ENCODE measurements at regions not wholly inside any gene's neighbourhood (a gene's known extent, or its start where the extent isn't known, plus 50 kb on each side); places are given as distances from the start of the nearest gene placed in this dataset.
"Not testable (repeated sequence)": the region's sequence is repeated elsewhere in the genome, so short reads cannot be mapped to it uniquely, and the experiment has no call there.

- no peak overlapping the region for H2AFZ ChIP-seq (ENCODE audit: low read length)
- TF ChIP-seq EZH2 (optimal IDR thresholded peaks at IDR 0.05; ENCODE audit: low read depth, low read length): no peak
- TF ChIP-seq EZH2phosphoT487 (IDR thresholded peaks at IDR 0.05; ENCODE audit: low read length): no peak
- TF ChIP-seq CTCF (IDR thresholded peaks at IDR 0.05; ENCODE audit: low read length): no peak
- DNase-seq: no peak
- no peaks in the 10 kb centered on the region for H3K9me2 ChIP-seq (replicated peaks; ENCODE audit: insufficient read depth, low read length)
- H3K9me3 ChIP-seq (replicated peaks; ENCODE audit: insufficient read depth, low read length): no peaks in the 10 kb centered on the region
- H4K20me1 ChIP-seq (ENCODE audit: insufficient read depth, low read length): no peaks in the 10 kb centered on the region
- no peaks in the 10 kb centered on the region for H3K79me2 ChIP-seq (ENCODE audit: low read length)
- no peak overlapping the region for H3K27ac ChIP-seq (ENCODE audit: low read length)
- no peaks in the 10 kb centered on the region for H3K27me3 ChIP-seq (replicated peaks; ENCODE audit: insufficient read depth, low read length)
- H3F3A ChIP-seq (ENCODE audit: insufficient read depth, low read length): no peaks in the 10 kb centered on the region
- no peak overlapping the region for H3K9ac ChIP-seq (ENCODE audit: low read length)
- no peak overlapping the region for H3K4me2 ChIP-seq (ENCODE audit: low read depth, low read length)
- H3K36me3 ChIP-seq (replicated peaks; ENCODE audit: insufficient read depth, low read length): no peaks in the 10 kb centered on the region
- H3K4me3 ChIP-seq (ENCODE audit: low read length): no peak overlapping the region
- H3K4me1 ChIP-seq (ENCODE audit: low read length): peaks cover 11% of the 10 kb centered on the region; the same call in 1 of the 2 replicates
Observed at GRCh38 chr5:50580506-50580905, 85.9 kb upstream of the PARP8 start.

- not testable (repeated sequence) for H3K36me3 ChIP-seq (replicated peaks; ENCODE audit: insufficient read depth, low read length); DNase-seq; H3K27me3 ChIP-seq (replicated peaks; ENCODE audit: insufficient read depth, low read length); H3K4me1 ChIP-seq (ENCODE audit: low read length); H2AFZ ChIP-seq (ENCODE audit: low read length); H3K9me2 ChIP-seq (replicated peaks; ENCODE audit: insufficient read depth, low read length); H4K20me1 ChIP-seq (ENCODE audit: insufficient read depth, low read length); H3K27ac ChIP-seq (ENCODE audit: low read length); H3K79me2 ChIP-seq (ENCODE audit: low read length); H3K4me3 ChIP-seq (ENCODE audit: low read length); H3K9me3 ChIP-seq (replicated peaks; ENCODE audit: insufficient read depth, low read length); H3K4me2 ChIP-seq (ENCODE audit: low read depth, low read length); H3K9ac ChIP-seq (ENCODE audit: low read length); H3F3A ChIP-seq (ENCODE audit: insufficient read depth, low read length)
Observed at GRCh38 chr5:50581845-50582244, 84.6 kb upstream of the PARP8 start.

GRCh38 chr5:50582699-50583098 is 83.7 kb upstream of the PARP8 start:
- Histone ChIP-seq H3K9me2 (replicated peaks; ENCODE audit: insufficient read depth, low read length) (no peaks in the 10 kb centered on the region), H2AFZ (ENCODE audit: low read length) (no peak overlapping the region), H3K36me3 (replicated peaks; ENCODE audit: insufficient read depth, low read length) (no peaks in the 10 kb centered on the region), H3K4me3 (ENCODE audit: low read length) (no peak overlapping the region), H3K27me3 (replicated peaks; ENCODE audit: insufficient read depth, low read length) (no peaks in the 10 kb centered on the region), H3K4me2 (ENCODE audit: low read depth, low read length) (no peak overlapping the region), H3F3A (ENCODE audit: insufficient read depth, low read length) (no peaks in the 10 kb centered on the region), H3K27ac (ENCODE audit: low read length) (no peak overlapping the region), H3K9ac (ENCODE audit: low read length) (no peak overlapping the region), H3K4me1 (ENCODE audit: low read length) (no peaks in the 10 kb centered on the region), H3K9me3 (replicated peaks; ENCODE audit: insufficient read depth, low read length) (no peaks in the 10 kb centered on the region), H4K20me1 (ENCODE audit: insufficient read depth, low read length) (no peaks in the 10 kb centered on the region), H3K79me2 (ENCODE audit: low read length) (no peaks in the 10 kb centered on the region)
- no peak for DNase-seq
- TF ChIP-seq EZH2 (optimal IDR thresholded peaks at IDR 0.05; ENCODE audit: low read depth, low read length) (no peak), CTCF (IDR thresholded peaks at IDR 0.05; ENCODE audit: low read length) (no peak)

GRCh38 chr5:50583621-50584020 is 82.8 kb upstream of the PARP8 start:
- no peaks in the 10 kb centered on the region for H3K4me1 ChIP-seq (ENCODE audit: low read length)

GRCh38 chr5:50588471-50588870 is 78.0 kb upstream of the PARP8 start:
- not testable (repeated sequence) for H3K27me3 ChIP-seq (replicated peaks; ENCODE audit: insufficient read depth, low read length)

More at GRCh38 chr5:50583621-50584020, 82.8 kb upstream of the PARP8 start:
- Histone ChIP-seq H3K9ac (ENCODE audit: low read length) (no peak overlapping the region), H3K36me3 (replicated peaks; ENCODE audit: insufficient read depth, low read length) (no peaks in the 10 kb centered on the region), H3K27ac (ENCODE audit: low read length) (no peak overlapping the region), H3K4me3 (ENCODE audit: low read length) (no peak overlapping the region), H4K20me1 (ENCODE audit: insufficient read depth, low read length) (no peaks in the 10 kb centered on the region), H2AFZ (ENCODE audit: low read length) (no peak overlapping the region), H3K4me2 (ENCODE audit: low read depth, low read length) (no peak overlapping the region), H3K9me2 (replicated peaks; ENCODE audit: insufficient read depth, low read length) (no peaks in the 10 kb centered on the region), H3K79me2 (ENCODE audit: low read length) (no peaks in the 10 kb centered on the region), H3K9me3 (replicated peaks; ENCODE audit: insufficient read depth, low read length) (no peaks in the 10 kb centered on the region), H3K27me3 (replicated peaks; ENCODE audit: insufficient read depth, low read length) (no peaks in the 10 kb centered on the region), H3F3A (ENCODE audit: insufficient read depth, low read length) (no peaks in the 10 kb centered on the region)
- DNase-seq: no peak
- TF ChIP-seq CTCF (IDR thresholded peaks at IDR 0.05; ENCODE audit: low read length) (no peak), EZH2phosphoT487 (IDR thresholded peaks at IDR 0.05; ENCODE audit: low read length) (no peak), EZH2 (optimal IDR thresholded peaks at IDR 0.05; ENCODE audit: low read depth, low read length) (no peak)

More at GRCh38 chr5:50588471-50588870, 78.0 kb upstream of the PARP8 start:
- not testable (repeated sequence) for H2AFZ ChIP-seq (ENCODE audit: low read length); H3K27ac ChIP-seq (ENCODE audit: low read length); DNase-seq; H3K4me1 ChIP-seq (ENCODE audit: low read length); H3K9me3 ChIP-seq (replicated peaks; ENCODE audit: insufficient read depth, low read length); H3K79me2 ChIP-seq (ENCODE audit: low read length); H3K9me2 ChIP-seq (replicated peaks; ENCODE audit: insufficient read depth, low read length); H3K36me3 ChIP-seq (replicated peaks; ENCODE audit: insufficient read depth, low read length); H3F3A ChIP-seq (ENCODE audit: insufficient read depth, low read length); H4K20me1 ChIP-seq (ENCODE audit: insufficient read depth, low read length); H3K4me2 ChIP-seq (ENCODE audit: low read depth, low read length); H3K9ac ChIP-seq (ENCODE audit: low read length); H3K4me3 ChIP-seq (ENCODE audit: low read length)
